GM19025 (cell line): ENCODE measurements at regions not wholly inside any gene's neighbourhood (a gene's known extent, or its start where the extent isn't known, plus 50 kb on each side); places are given as distances from the start of the nearest gene placed in this dataset.

Source experiments
- ATAC-seq: cut with Tn5 transposase; IDR thresholded peaks from one replicate; pipeline ENCODE4 v1.9.1; 2021; ENCODE audit warnings: mild to moderate bottlenecking, low read depth, moderate library complexity; ENCODE audit not compliant: unreplicated experiment

DNA sequence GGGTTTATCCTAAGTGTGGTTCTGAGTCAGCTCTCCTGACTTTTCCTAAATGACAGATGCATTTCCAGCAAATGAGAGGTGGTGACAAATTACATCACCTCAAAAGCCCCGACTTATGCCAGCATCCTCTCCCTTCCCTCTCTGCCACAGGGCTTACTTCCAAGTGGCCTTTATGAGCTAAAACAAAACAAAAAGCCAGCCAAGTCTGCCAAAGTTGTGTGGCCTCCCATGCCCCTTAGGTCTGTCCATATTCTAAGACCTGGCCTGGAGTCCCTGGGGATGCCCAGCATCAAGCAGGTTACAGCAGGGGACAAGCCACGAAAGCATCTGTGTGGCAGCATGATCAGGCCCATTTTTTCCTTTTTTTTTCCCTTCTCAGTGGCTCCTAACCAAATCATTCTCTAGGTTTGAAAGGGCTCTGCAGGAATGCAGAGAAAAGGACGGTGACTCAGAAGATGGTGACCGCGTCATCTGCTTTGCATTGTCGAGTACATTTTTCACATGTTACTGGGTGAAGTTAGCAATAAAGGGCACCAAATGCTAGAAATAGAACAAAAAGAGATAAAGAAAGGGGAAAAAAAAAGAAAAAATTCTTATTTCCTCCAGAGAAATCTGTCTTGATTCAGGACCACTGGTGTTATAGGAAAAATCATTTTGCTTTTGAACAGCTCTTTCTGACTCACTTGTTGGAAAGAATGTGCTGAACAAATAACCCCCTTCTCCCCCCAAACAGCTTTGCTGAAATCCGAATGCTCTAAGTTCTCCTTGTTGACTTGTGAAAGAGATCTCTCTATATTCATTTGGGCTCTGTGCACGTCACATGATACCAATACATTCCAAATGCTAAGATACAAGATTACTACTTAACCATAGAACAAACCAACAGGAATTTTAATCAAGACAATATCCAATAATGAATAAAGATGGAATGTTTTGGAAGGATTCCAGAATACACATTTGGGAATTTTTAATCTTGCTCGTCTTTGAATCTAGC lies 178.7 kb downstream of the EN1 start:
- ATAC-seq = no peak

DNA sequence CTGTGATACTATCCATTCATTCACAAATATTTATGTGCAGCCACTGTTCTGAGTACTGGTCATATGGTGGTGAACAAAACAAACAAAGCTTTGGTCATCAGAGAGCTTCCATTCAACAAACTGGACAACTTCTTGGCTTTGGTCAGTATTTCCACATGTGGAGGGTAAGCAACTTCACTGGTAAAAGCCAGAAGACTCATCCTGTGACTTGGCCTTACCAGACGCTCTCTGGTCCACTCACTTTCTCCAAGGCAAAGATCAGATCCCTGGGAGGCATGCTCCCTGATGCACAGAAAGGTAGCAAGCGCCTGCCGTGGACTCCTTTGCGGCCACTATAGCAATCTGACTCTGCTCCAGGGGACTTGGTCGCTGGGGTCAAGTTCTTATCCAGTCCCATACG lies 179.5 kb downstream of the EN1 start:
- ATAC-seq = no peak

DNA sequence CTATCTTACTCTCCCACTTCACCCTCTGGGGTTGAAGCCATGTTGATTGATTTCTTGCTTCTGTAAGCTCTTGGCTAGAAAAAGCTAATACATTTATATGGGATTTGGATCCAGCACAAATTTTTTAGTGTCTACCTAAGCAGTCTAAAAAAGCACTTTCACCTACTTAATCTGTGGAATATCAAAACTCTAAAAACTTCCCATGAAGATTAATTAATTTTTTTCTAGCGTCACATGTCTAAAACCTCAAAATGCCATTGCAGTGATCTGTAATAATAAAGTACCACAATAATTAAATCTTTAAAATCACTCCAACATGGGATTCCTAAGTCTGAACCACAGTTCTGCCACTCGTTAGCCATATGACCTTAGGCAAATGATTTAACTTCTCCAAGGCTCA lies 180.1 kb downstream of the EN1 start:
- no peak for ATAC-seq

DNA sequence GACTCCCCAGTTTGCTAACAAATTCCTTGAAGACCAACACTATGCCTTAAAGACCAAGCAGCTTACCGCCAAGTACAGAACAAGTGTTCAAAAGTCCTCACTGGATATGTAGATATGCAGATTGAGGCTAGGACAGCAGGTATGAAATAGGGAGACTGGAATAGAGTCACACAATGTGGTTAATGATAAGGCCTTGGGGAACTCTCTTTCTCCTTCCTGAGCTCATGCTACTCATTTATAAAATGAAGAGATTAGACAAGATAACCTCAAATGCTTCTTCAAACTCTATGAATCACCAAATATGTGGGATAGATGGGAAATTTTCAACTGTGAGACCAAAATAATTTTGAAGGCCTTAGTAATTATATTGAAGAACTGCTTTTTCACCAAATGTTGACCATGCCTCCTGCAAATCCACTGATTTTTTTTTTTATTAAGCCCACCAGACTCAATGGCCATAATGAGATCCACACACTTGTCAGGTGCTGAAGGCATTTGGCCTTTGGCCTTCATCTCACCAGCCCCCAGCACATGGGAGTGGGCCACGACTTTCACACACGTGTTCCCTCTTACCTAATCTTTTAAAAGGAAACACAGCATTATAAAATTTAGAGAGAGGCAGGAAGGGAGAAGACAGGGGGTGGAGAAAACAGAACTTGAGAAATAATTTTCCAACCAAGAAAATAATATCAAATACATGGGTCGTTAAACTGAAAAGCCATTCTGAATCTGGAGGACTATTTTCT lies 181.5 kb downstream of the EN1 start:
- ATAC-seq = no peak

DNA sequence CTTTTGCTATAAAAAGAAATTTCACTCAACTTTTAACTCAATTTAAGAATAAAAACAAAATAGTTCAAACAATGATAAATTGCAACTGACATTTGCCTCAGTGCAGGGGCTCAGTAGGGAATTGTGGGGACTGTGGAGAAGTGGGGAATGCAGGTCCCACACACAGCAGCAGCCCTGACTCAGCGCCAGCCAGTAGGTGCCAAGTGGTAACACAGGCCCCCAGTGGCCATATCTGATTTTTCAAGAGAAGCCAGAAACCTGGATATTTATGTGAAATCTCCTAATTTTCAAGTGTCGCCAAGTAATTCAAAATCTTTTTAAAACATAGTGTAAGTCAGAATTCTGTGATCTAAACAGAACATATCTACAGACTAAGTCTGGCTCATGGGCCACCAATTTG lies 186.3 kb downstream of the EN1 start:
- no peak for ATAC-seq

DNA sequence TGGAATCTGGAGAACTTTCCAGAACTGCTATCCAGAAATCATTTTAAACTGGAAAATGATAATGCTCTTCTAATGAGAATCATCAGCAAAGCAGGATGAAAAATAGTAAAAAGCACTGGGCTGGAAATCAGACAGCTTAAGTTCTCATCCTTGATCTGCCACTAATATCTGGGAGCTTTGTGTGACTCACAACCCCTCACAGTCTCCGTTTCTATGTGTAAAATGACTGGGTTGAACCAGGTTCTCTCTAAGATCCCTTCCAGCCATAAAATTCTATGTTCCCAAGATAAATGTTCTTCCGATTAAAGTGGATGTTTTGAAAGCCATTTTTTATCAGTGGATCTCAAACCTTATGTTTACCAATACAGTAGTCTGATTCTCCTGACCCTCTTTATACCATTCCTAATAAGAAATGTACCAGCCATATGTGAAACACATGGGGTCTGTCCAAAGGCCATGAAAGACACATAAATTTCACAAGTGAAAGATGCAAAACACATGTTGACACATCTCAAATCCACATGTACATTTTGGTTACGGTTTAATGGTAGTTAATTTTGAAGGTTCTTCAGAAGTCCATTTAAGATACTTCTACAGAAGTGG lies 188.8 kb downstream of the EN1 start:
- ATAC-seq = no peak

DNA sequence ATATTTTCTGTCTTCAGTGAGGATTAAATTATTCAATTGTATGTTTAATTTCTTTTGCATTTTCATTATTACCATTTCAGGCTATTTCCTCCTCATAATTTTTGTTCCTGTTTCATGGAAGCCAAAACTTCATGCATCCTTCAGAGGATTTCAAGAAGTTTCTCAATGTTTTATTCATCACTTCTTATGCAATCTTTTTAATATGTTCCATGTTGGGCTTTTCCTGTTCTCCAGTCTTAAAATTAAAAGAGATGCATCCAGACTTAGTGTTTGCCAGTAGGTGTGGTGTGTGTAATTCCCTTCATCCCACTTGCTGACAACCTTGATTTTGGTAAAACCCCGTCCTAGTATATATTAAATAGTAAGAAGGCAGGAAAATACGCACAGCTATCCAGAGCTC lies 190.0 kb downstream of the EN1 start:
- ATAC-seq = no peak

DNA sequence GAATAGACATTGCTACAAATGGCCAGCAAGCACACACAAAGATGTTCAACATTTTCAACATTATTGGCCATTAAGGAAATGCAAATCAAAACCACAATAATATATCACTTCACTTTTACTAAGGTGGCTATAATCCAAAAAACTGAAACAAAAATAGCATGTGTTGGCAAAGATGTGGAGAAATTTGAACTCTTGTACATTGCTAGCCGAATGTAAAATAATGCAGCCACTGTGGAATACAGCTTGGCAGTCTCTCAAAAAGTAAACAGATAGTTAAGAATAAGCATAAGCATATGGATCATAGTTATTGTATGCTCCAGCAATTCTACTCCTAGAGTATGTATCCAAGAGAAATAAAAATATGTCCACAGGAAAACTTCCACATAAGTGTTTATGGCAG lies 192.5 kb downstream of the EN1 start:
- ATAC-seq = no peak

DNA sequence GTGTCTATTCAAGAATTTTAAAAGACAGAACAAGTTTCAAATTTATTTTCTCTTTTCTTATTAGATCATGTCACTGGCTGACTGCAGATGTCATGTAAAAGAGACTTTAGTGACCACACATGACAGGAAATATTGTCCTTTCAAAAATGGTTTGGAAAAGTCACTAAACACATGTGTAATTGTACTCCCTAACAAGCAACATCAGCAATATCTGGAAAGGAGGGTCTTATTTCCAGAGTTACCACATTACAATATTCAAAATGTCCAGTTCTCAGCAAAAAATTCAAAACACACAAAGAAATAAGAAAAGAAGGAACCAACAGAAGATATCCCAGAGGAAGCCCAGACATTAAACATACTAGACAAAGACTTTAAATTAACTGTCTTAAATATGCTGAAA lies 197.1 kb downstream of the EN1 start:
- ATAC-seq = no peak

DNA sequence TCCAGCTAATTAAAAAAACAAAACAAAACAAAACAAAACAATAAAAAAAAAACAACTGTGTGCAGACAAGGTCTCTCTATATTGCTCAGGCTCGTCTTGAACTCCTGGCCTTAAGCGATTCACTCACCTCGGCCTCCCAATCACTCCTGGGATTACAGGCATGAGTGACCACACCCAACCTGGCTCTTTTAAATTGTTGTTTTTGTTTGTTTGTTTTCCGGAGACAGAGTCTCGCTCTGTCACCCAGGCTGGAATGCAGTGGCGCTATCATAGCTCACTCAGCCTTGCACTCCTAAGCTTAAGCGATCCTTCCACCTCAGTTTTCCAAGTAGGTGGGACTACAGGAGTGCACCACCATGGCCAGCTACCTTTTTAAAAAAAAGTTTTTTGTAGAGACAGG lies 201.6 kb downstream of the EN1 start:
- ATAC-seq = no peak

DNA sequence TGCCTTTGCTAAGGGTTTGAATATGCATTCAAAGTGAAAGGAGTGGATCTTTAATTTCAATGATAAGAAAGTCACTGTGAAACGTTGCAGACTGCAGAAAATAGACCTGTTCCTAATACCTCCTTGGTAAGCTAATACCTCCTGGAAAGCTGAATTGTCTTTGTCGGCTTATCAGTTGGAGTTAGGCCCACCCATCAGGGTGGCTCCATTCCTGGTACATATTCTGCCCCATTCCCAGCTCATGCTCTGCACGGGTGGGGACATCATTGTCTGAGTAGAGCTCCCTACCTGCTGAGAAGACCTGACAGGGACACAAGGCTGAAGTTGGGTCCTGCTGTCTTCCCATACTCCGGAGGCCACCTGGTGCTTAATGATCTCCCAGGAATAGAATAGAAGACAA lies 203.3 kb downstream of the EN1 start:
- ATAC-seq = no peak

DNA sequence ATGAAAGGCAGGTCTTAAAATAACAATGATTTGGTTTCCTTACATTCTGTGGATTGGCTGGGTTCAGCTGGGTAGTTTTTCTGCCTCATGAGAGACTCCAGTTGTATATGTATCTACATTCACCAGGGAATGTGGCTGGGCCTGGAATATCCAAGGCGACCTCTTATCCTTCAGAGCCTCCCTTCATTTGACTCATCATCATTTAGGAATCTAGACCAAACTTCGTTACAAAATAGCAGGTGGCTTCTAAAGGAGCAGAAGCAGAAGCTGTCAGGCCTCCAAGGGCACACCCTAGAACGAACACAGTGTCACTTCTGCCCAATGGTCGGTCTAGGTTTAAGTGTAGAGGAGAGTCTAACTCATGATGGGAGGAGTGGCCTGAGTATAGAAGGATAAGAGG lies 204.2 kb downstream of the EN1 start:
- no peak for ATAC-seq

DNA sequence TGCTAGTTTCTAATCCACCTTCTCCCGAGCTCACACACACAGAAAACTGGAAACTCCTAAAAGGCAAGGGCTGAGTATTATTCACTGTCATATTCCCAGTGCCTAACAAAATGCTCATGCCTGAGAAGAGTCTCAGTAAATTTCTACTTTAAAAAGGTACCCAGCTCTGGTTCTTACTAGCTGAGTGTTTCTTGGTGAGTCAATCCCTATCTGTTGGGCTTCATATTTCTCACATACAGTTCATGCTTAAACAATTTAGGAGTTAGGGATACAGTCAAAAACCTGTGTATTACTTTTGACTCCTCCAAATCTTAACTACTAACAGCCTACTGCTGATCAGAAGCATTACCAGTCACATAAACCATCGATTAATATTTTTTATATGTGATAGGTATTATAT lies 204.9 kb downstream of the EN1 start:
- ATAC-seq = no peak

DNA sequence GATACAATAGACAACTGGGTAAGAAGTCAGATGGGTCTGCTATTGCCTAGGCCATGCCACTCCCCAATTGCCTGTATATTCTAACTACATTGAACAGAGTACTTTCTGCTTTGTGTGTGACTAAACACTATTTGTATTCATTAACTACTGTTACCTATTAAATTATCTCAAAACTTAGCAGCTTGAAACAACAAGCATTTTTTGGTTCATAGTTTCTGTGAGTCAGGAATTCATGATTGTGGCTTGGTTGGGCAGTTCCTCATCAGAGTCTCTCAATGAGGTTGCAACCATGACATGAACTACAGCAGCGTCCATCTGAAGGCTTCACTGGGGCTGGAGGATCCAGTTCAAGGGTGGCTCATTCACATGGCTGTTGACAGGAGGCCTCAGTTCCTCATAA lies 205.7 kb downstream of the EN1 start:
- ATAC-seq = no peak

DNA sequence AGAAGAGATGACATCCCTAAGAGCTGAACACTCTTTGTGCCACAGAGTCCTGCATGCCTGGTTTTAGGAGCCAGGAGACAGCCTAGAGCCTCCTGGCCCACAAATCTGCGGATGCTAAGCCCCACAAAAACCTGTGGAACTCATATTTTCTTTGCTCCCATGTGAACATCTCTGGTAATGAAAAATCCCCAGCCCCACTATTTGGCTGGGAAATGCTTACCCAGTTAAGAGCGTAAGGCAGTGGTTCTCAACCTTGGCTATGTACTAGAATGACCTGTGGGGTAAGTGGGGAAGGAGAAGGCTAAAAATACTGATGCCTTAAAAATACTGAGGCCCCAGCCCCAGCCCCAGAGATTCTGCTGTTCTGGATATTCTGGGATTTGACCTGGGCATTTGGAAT lies 208.1 kb downstream of the EN1 start:
- no peak for ATAC-seq

DNA sequence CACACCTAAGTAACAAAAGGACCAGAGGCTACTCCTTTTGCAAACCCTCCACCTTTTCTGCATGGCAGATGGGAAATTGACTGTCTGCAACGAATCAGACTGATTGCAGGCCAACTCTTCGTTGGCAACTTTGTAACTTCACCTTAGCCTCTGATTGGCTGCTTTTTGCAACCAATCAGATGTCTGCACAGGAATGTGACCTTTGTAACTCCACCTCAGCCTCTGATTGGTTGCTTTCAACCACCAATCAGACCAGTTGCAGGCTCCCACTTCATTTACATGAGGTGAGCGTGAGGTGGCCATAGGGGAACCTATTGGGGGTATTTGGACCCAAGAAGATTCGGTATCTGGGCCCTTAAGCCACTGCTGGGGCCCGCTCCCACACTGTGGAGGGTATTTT lies 209.0 kb downstream of the EN1 start:
- no peak for ATAC-seq

DNA sequence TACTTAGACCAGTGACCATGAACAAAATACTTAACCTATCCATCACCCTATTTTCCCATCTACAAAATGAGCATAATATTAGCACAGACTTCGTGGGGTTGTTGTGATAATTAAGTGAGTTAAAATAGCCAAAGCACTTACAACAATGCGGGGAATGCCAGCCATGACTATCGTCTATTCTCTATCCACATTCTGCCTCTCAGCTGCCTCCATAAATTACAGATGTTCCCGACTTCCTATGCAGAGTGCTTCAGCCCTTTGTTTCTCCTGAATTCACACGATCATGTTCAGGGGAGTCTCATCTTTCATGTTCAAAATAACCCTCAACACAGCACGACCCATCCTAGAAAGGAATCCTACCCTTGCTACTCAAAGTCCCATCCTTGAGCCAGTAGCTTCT lies 211.6 kb downstream of the EN1 start:
- ATAC-seq = no peak

DNA sequence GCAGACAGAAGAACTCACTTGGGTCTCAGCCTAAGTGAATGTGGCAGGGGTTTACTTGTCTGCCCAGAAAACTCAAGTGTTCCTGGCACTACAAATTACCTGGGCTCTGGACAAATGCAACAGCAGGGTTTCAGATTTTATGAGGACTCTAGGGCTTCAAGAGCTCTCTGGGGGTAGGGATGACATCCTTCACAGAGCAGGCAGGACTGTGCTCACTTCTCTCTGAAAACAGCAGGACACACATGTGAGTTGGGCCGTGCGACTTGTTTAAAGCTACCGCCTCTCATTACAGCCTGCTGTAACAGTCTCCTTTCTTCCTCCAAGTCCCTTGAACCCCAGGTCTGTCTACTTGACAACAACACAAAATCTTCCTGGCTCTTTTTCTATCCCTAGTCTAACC lies 212.6 kb downstream of the EN1 start:
- no peak for ATAC-seq

DNA sequence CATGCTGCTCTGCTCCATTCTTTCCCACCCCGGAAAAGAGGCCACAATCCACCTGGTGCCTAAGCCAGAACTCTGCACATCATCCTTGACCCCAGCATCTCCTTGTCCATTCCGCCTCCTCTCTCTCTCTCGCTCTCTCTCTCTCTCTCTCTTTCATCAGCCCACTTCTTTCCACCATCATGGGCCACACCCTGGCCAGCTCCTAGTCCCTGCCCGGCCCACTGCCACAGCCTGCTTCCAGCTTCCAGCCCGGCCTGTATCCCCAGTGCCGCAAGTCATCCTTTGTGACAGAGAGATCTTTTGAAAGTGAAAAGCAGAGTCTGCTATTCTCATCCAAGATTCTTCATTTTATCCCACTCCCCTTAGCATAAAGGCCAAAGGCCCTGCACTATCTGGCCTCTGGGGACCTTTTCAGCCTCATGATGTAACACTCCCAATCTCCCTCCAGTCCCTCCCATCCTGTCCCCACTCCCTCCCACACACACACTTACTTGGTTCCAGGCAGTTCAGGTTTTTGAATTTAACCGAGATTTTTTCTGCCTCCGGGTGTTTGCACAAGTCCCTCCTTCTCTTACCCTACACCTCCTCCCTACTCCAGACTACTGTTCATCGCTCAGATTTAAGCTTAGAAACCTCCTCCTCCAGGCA lies 214.0 kb downstream of the EN1 start:
- ATAC-seq = no peak

DNA sequence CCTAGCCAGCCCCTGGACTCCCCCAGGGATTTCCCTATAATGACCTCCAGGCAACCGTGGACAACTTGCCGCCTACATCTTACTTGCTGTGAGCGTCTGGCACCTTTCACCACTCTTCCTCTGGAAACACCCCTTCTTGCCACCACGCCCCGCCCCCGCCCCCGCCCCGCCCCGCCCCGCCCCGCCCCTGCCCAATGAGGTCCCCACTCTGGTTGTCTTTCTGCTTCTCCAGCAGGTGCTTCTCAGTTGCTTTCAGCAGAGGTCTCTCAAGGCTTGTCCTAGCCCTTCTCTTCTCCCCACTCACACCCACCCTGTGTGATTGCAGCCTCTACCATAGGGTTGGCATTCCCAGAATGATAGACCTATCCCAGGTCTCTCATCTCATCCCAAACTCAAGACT lies 214.5 kb downstream of the EN1 start:
- ATAC-seq = no peak

DNA sequence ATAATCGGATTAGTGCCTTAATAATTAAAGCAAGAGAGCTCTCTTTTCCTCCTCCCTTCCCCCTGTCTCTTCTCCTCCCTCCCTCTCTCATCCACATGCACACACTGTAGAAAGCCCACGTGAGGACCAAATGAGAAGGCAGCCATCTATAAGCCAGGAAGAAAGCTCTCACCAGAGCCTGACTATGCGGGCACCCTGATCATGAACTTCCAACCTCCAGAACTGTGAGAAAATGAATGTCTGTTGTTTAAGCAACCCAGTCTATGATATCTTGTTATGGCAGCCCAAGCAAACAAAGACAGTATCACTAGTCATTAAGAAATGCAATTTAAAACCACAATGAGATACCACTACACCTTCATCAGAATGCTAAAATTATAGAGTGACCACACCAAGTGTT lies 220.3 kb downstream of the EN1 start:
- ATAC-seq = no peak
